ENCODE measurements at regions not wholly inside any gene's neighbourhood (a gene's known extent, or its start where the extent isn't known, plus 50 kb on each side); places are given as distances from the start of the nearest gene placed in this dataset.

- DNase-seq (ENCODE audit: missing footprints) (no peak), ATAC-seq (no peak)
- intact Hi-C loops (cut with DNase I): no loop called here
These were observed 1134.6 kb downstream of the SI start for GRCh38 chr3:163943664-163944063.

GRCh38 chr3:163939926-163940325 is 1138.4 kb downstream of the SI start:
- intact Hi-C loops (cut with DNase I): no loop called here
- ATAC-seq: no peak

GRCh38 chr3:163936543-163936942 is 1141.8 kb downstream of the SI start:
- no peak for ATAC-seq
- DNase-seq (ENCODE audit: missing footprints): no peak
- intact Hi-C loops (cut with DNase I): no loop called here

More at GRCh38 chr3:163939926-163940325, 1138.4 kb downstream of the SI start:
- no peak for DNase-seq (ENCODE audit: missing footprints)

GRCh38 chr3:163935411-163935810 is 1142.9 kb downstream of the SI start:
- ATAC-seq (no peak), DNase-seq (ENCODE audit: missing footprints) (no peak)
- intact Hi-C loops (cut with DNase I): no loop called here

- DNase-seq (ENCODE audit: missing footprints): no peak
- ATAC-seq: no peak
- intact Hi-C loops (cut with DNase I): no loop called here
These were observed 1149.1 kb downstream of the SI start for GRCh38 chr3:163929069-163929652.

GRCh38 chr3:163927521-163927920 is 1150.8 kb downstream of the SI start:
- DNase-seq (ENCODE audit: missing footprints) (no peak), ATAC-seq (no peak)
- intact Hi-C loops (cut with DNase I): no loop called here

GRCh38 chr3:163924600-163924999 is 1153.7 kb downstream of the SI start:
- no peak for ATAC-seq
- DNase-seq (ENCODE audit: missing footprints): no peak
- intact Hi-C loops (cut with DNase I): no loop called here

- no peak for DNase-seq (ENCODE audit: missing footprints)
- ATAC-seq: no peak
- intact Hi-C loops (cut with DNase I): no loop called here
These were observed 1159.1 kb downstream of the SI start for GRCh38 chr3:163919154-163919553.

- DNase-seq (ENCODE audit: missing footprints): no peak
- no peak for ATAC-seq
- intact Hi-C loops (cut with DNase I): no loop called here
These were observed 1161.4 kb downstream of the SI start for GRCh38 chr3:163916596-163917560.

- intact Hi-C loops (cut with DNase I): no loop called here
- ATAC-seq (no peak), DNase-seq (ENCODE audit: missing footprints) (no peak)
These were observed 1163.0 kb downstream of the SI start for GRCh38 chr3:163915280-163915679.

GRCh38 chr3:163914567-163914966 is 1163.7 kb downstream of the SI start:
- ATAC-seq (no peak), DNase-seq (ENCODE audit: missing footprints) (no peak)
- intact Hi-C loops (cut with DNase I): no loop called here

GRCh38 chr3:163891771-163892170 is 1186.5 kb downstream of the SI start:
- intact Hi-C loops (cut with DNase I): no loop called here
- no peak for ATAC-seq
- no peak for DNase-seq (ENCODE audit: missing footprints)

GRCh38 chr3:163890661-163891060 is 1187.6 kb downstream of the SI start:
- ATAC-seq: no peak
- DNase-seq (ENCODE audit: missing footprints): no peak
- intact Hi-C loops (cut with DNase I): no loop called here

GRCh38 chr3:163879172-163879571 is 1199.1 kb downstream of the SI start:
- DNase-seq (ENCODE audit: missing footprints) (no peak), ATAC-seq (no peak)
- intact Hi-C loops (cut with DNase I): no loop called here

GRCh38 chr3:163878396-163878795 is 1199.9 kb downstream of the SI start:
- DNase-seq (ENCODE audit: missing footprints) (no peak), ATAC-seq (no peak)
- intact Hi-C loops (cut with DNase I): no loop called here

- no peak for ATAC-seq
These were observed 1200.5 kb downstream of the SI start for GRCh38 chr3:163877805-163878204.

GRCh38 chr3:163863146-163863545 is 1215.2 kb downstream of the SI start:
- intact Hi-C loops (cut with DNase I): no loop called here
- DNase-seq (ENCODE audit: missing footprints) (no peak), ATAC-seq (no peak)

More at GRCh38 chr3:163877805-163878204, 1200.5 kb downstream of the SI start:
- DNase-seq (ENCODE audit: missing footprints): no peak
- intact Hi-C loops (cut with DNase I): no loop called here

GRCh38 chr3:163852233-163852632 is 1226.1 kb downstream of the SI start:
- ATAC-seq (no peak), DNase-seq (ENCODE audit: missing footprints) (no peak)
- intact Hi-C loops (cut with DNase I): no loop called here

- DNase-seq (ENCODE audit: missing footprints) (no peak), ATAC-seq (no peak)
- intact Hi-C loops (cut with DNase I): no loop called here
These were observed 1239.5 kb downstream of the SI start for GRCh38 chr3:163838769-163839168.

- DNase-seq (ENCODE audit: missing footprints) (no peak), ATAC-seq (no peak)
- intact Hi-C loops (cut with DNase I): no loop called here
These were observed 1245.7 kb downstream of the SI start for GRCh38 chr3:163832547-163832946.
